Stimulated activated CD4-positive, alpha-beta T cell treated with anti-CD3 and anti-CD28 coated beads, Interleukin-12 subunit alpha, Interleukin-12 subunit beta, amount 100 ng/mL, for 48 hours (primary cell): ENCODE measurements at regions not wholly inside any gene's neighbourhood (a gene's known extent, or its start where the extent isn't known, plus 50 kb on each side); places are given as distances from the start of the nearest gene placed in this dataset.
A peak's percentile ranks its signal among the peaks of the same experiment; 100 is the strongest.

ENCODE experiments used
- DNase-seq, 3 donors: peaks; one replicate each; pipeline ENCODE4 v3.0.0-alpha.2; 2020; ENCODE audit warnings: low read depth in 2 of 3, low spot score in 1 of 3

DNA sequence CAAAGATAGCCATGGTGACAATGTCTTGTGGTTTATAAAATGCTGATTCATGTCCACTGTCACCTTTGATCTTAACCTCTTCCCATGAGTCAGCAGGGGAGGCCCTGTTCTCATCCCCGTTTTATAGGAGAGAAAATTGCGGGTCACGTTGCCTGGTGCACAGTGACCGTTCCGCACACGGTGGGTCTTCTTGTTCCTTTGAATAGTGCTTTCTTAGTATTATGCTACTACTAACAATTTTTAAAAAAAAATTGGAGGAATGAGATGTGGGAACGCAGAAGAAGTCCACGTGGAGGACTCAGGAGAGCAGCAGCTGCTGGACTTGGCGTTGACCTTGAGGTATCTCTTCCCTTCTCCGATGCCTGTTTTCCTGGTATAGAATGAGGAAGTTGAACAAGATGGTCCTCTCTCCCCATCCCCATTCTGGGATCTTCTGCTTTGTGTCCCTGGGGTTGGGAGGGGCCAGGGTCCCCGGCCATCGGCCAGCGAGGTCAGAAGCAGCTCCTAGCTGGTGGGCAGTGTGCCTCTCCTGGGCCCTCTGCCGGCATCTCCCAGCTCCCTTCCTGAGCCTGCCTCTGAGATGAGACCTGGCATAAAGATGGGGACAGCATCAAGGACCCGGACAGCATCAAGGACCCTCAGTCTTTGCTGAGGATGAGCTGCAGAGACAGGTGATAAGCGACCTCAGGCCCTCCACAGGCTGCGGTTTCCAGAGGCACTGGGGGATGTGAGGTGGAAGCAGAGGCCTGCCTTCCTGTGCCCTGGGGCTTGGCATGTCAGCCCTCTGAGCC, 143.9 kb downstream of the C9orf50 start:
- no peak for DNase-seq

DNA sequence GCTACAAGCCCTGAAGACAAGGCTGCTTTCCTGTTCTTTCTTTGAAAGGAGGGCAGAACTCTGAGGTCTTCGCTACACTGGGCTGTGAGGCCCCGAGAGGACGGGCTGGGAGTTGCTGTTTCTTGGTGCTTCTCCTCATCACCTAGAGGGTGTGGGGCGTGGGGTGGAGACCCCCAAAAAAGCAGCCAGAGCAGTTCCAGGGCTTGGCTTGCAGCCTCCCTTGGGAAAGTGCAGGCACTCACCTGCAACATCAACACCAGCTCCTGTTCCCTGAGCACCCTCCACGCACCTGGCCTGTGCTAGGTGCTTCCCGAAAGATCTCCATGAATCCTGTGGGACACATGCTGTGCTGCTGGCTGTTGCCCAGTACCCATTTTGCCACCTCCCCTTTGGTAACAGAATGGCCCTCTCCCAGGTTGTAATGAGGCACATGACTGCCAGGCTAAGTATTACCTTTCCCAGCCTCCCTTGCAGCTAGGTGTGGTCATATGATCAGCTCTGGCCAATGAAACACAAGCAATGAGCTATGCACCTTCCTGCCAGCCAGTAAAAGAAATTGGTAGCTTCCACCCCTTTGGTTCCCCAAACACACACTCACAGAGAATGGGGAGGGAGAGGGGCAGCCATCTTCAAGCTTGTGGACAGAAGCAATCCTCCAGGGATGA, 146.0 kb downstream of the C9orf50 start:
- no peak for DNase-seq

DNA sequence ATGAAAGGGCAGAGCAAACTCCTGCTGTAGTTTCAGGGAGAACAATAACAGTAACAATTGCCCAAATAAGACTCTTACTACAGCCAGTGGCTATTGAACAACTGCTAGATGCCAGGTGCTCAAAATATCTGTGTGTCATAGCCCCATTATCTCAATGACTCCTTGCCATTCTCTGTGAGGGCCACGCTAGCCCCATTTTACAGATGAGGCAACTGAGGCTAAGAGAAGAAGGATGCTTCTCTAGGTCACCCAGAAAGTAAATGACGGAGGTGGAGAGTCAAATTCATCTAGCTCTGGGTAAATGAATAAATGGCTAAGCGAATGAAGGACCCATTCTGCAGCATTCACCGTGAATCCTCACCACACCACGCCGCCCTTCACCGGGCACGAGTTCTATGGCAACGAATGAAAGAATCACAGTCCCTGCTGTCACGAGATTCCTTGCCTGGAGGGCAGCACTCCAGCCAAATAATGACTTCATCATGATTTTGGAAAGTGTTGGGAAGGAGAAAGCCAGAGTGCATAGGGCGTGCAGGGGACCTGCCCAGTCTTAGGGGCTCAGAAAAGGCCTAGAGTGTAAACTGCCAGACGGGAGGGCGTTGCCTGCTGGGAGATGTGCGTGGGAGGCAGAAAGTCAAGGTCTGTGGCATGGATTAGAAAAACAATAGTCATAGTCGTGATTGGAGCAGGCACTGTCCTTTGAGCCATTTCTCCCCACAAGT, 147.2 kb downstream of the C9orf50 start:
- DNase-seq, result no peak

DNA sequence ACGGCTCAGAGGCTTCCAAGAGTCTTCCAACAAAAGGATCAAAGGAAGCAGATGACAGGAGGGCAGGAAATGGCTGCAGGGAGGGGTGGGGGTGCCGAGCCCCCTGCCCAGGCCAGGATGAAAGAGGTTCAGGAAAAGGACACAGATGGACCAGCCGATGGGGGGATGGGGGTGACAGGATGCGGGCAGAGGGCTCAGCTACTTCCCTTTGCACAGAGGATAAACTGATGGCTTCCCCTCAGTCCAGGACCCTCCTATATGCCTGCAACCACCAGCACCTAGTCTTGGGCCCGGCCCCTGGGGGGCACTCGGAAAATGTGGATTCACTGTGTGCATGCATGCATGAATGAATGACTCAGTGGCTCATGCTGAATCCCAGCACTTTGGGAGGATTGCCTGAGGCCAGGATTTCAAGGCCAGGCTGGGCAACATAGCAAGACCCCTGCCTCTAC, 148.2 kb downstream of the C9orf50 start:
- DNase-seq, result no peak

DNA sequence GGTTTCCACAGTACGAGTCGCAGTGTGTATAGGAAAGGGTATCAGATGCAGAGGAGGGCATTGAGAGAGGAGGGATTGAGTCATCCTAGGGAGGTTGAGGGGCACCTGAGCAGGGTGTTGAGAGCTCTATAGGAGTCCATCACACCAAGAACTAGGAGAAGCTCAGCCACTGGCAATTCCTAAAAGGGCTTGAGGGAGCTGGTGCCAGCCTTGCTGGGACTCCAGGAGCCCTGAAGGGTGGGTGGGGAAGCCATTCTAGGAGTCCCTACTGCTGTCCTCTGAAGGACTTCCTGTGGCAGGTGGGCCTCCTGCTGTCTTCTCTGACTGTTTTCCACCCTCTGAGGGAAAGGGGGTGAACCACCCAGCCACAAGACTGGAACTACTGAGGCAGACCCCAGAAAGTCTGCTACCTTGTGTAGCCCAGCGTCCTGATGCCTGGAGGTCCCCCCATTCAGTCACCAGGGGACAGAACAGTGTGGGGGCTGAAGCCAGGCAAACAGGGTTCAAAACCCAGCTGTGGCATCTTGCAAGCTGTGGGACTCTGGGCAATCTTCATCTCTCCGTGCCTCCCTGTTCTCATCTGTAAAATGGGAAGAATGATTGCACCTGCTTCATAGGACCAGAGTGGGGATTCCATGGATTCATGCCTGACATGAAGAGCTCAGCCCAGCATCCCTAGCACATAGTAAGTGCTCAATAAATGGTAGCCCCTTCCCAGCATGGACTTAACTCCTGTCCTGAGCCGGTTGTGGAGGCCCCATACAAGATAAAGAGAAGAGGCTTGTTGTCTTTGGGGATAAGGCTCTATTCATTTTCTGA, 149.5 kb downstream of the C9orf50 start:
- no peak for DNase-seq

DNA sequence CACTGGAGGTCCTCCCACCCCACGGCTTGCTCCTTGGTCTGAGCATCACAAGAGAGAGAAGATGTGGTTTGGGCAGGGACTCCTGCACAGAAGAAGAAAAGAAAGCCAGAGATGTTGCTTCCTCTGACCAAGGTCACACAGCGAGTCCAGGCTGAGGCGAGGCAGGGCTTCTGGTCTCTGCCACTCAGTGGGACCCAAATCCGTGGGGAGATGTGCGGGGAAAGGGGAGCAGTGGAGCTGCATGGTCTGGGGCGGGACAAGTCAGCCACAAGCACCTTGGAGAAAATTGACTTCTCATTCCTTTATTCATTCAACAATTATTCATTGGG, 150.9 kb downstream of the C9orf50 start:
- no peak for DNase-seq

DNA sequence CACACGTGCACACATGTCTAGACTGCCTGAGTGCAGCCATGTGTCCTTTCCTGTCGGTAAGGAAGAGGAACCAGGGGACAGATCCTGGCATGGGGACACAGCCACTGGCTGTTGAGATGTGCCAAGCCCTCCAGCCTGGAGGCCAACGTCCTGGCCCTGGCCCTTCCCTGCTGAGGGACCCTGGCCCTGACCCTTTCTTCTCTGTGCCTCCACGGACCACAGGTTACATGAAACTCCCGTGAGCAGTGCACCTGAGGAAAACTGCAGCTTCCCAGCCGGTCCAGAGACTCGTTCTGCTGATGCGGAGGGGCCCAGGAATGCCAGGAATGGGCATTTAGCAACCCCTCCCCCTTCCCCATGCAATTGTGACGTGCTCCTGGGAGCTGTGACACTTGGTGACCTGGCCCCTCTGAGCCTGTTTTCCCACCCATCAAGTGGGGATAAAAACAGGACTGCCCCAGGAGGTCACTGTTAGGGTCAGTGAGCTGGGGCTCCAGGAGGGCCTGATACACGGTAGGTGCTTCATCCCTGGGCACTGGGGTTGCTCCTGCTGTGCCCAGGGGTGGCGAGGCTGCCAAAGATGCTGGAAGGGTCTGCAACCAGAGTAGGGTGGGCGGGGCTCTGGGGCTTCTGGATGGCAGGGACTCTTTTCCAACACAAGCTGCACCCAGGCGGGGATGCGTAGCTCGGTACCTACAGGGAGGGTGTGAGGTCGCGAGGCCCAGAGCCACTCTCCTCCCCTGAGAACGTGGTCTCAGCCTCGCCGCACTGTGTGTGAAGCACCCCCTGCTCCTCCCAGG, 151.5 kb downstream of the C9orf50 start:
- no peak for DNase-seq

DNA sequence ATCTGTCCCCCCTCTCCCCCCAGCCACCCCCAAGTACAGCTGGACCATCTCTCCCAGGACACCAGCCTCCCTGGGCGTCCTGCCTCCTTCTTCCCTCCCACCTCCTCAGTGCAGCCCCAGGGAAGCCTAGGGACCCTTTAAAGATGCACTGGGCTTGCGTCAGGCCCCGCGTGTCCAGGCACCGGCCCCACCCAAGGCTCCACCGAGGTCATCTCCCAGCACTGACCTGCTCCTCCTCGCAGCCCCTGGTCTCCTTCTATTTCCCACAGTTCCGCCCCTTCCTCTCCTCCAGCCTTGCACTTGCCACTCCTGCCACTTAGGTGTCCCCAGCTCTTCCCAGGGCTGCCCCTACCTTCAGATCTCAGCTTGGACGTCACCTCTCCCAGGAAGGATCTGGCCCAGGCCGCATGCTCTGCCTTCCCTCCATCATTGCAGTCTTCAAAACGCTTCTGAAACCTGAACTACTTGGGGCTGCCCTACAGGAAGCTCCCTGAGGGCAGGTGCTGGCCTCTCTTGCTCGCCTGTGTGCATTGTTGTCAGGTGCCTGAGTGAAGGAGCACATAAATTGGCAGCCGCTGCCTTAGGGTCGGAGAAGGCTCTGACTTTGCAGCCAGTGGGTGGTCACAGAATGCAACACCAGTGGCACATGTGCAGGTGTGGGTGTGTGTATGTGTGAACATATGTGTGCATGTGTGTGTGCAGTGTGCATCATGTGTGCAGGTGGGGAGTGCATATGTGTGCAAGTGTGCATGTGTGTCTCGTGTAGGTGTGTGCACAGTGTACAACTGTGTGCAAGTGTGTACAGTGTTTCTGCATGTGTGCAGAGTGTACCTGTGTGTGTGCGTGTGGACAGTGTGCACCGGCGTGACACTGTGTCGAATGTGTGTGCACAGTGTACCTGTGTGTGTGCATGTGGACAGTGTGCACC, 152.9 kb downstream of the C9orf50 start:
- no peak for DNase-seq

DNA sequence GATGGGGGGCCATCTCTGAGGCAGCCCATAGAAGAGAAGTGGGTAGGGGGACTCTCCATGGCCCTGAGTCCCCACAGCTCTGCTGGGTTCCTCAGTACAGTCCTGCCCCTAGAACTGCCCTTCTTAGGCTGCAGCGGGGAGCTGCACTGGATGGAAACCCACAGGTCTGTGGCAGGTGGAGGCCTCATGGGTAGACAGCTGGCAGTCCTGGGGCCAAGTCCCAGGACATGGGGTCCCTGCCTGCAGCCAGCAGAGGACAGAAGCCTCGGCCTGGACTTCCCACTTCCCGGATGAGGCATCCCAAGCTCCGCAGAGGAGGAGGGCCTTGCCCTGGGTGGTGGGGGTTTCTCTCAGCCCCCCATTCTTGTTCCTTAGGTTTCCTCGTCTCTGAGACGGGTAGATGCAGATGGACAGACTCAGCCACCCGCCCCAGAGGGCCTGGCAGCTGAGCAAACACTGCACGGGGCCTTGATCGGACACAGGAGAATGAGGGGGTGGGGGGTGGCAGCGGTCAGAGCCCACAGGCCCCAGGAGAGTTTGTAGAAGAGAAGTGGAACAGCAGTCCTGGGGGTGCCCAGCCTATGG, 153.8 kb downstream of the C9orf50 start:
- DNase-seq, result no peak

DNA sequence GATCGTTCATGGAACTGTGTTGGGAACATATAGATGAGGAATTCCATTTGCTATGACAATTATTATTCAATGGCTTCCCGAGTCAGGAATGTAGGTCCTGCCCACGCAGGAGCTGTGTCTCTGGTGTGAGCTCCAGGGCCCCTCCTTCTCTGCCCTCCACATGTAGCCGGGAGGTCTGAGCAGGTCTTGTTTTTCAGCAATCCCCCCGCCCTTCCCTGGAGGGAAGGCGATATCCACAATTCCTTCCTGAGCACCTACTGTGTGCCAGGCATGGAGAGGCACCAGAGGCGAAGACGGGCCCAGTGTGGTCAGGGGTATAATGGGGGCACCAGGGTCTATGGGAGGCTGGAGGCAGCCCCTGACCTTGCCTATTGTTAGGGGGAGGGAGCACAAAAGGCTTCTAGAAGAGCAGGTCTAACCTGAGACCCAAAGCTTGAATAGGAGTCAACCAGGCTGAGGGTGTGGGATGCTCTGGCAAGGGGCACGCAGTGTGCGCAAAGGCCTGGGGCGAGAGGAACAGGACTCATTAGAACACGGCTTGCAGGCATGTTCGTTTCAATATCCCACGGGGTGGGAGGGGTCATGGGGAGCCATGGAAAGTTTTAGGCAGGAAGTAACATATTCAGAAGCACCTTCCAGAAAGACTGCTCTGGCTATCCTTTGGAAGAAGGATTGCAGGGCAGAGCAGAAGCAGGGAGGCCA, 154.9 kb downstream of the C9orf50 start:
- DNase-seq, result no peak

DNA sequence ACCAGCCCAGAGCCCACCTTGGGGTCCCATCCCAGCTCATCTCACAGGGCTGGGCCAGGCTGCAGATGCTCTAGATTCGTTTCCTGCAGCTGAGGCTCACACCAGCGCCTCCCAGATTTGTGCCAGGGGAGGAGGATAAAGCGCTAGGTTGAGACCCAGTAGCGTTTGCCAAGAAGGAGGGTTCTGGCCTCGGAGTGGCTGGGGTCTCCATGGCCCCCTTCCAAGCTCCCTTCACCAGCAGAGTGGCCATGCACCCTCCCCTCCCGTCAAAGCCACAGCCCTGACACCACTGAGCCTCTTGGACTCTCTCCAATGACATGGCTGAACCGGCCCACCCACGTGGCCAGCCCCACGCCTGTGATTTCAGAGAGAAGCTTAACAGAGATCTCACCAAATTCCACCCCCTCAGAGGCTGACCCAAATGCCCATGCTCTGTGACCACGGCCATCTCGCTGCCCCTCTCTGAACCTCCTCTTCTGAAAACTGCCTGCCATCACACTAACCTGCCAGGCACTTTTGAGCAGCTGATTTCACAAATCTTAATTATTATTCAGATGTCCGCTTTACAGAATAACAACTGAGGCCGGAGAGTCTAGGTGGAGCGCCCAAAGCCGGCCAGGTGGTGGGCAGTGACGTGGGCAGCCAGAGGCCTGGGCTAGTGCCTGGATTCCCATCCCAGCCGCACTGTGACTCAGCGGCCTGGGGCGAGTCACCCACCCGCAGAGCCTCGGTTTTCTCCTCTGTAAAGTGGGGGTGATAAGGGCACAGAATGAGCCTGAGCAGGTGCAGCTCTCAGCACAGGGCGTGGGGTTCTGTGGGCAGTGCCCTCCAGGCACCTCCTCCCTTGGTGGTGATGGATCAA, 155.7 kb downstream of the C9orf50 start:
- no peak for DNase-seq

DNA sequence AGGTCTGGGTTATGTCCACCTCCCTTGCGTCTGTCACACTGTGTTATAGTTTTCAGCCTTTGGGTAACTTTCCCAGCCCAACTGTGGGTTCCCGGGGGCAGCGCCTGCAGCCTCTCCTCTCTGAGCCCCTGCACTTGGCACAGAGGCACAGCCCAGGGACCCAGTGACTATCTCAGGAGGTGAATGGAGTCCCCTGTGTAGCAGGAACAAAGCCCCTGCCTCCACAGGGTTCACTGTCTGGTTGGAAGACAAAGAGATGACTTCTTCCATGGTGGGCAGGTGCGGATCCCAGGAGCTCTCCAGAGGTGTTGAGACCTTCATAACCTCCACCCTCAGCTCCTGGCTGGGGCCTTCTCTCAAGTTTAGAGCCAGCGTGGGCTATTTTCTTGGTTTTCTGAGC, 156.9 kb downstream of the C9orf50 start:
- DNase-seq, result no peak

DNA sequence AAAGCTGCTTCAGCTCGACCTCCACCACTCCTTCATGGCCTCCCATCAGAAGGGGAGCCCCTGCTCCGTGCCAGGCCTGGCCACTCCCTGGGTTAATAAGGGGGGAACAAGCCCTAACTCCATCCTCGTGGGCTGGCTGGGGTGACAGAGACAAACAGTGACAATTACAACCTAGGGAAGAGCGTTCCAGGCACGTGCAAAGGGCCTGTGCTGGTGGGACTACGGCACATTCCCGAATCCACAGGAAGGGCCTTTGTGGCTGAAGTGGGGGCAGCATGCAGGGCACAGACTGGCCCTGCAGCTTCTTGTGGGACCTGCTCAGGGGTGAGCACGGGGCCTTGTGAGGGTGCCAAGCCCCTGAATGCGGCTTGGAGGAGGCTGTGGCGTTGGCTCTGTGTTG, 157.4 kb downstream of the C9orf50 start:
- DNase-seq, result no peak

DNA sequence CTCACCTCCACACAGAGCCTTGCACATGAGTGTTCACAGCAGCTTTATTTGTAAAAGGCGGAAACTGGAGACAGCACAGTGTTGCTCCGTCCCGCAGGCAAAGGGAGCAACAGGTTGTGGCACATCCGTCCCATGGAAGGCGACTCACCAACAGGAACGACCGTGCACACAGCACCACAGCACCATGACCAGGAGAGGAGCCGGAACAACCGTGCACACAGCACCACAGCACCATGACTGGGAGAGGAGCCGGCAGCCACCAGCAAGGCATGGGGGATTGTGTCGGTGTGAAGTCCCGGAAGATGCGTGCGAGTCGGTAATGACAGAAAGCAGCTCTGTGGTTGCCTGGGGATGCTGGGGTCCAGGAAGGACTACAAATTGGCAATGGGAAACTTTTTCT, 158.5 kb downstream of the C9orf50 start:
- DNase-seq, result no peak

DNA sequence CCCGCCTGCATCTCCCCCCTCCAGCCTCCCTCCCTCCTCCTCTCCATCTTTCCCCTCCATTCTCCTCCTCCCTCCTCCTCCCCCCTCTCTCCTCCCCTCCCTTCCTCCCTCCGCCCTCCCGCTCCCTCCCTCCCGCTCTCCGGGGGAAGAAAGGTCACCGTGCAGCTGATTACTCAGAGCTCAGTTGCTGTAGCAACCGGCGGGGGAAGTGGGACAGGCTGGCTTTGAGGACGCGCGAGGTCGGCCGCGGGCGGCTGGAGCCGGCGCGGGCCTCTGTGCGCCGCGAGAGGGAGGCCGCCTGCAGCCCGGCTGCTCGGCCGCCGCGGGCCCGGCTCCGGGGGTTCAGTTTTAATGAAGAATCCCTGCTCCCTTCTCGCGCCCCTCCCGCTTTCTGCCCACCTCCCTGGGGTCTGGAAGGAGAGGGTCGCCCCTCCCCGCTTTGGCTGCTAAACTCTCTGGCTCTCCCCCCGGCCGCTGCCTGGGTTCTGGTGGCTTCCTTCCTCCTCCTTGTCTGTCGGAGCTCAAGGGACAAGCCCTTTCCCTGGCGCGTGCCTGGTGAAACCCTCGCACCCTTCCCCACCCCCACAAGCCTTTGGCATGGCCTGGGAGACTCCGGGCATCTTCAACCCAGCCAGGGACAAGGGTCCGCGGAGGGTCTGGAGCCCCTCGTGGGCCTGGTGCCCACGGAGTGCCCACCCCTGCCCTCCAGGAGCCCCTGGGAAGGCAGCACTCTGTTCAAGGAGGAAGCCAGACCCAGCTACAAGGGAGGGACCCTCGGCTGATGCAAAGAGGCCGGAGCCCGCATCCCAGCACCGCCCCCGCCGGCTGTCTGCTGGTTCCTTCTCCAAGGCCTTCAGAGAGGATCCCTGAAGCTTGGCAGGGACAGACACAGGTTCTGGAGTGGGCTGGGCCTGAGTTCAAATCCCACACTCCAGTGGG, 160.3 kb downstream of the C9orf50 start:
- DNase-seq, result peak; percentile 85 to 89 (median 85)

DNA sequence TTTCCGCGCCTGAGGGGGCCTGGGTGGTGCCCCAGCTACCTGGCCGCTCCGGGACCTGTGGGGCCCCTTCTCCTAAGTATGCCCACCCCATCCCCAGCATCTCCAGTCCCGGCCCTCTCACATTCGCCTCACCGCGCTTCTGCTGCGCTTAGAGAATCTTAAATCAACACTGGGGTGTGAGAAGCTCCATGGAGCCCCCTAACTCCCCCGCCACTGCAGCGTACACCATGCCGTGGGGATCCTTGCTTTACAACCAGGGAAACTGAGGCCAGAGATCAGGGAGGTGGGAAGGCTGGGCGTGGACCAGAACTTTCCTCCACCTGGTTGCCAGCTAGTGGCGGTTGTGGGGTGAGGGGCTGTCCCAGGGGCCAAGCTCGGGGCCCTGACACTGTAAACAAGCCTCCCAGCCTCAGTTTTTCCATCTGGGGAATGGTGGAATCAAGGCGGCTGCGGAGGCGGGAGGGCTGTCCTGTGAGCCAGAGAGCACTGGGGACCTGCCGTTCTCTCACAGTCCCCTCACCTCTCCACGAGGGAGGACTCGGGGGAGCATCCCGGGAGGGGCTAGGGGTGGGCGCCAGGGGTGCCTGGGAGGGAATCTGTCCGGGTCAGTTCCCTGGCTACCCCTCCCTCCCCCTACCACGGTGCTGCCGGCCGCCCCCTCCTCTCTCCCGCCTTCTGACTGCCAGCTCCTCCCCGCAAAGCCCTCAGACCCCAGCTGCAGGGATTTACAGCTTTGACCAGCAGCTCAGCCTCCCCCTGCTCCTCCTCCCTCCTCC, 161.2 kb downstream of the C9orf50 start:
- peak; percentile 35 to 57 (median 53) for DNase-seq
